Heart right ventricle (tissue), 16 donors: ENCODE measurements at regions not wholly inside any gene's neighbourhood (a gene's known extent, or its start where the extent isn't known, plus 50 kb on each side); places are given as distances from the start of the nearest gene placed in this dataset.
A peak's percentile ranks its signal among the peaks of the same experiment; 100 is the strongest.

Experiments used
- ATAC-seq, 8 donors: fragments of 200-7000 bp; cut with Tn5 transposase; one replicate each; pipeline ENCODE4 v1.9.1; 2020; ENCODE audit warnings: mild to moderate bottlenecking in 8 of 8, moderate library complexity in 8 of 8, moderate number of reproducible peaks in 1 of 8
- DNase-seq, 2 donors: peaks; one replicate each; pipeline ENCODE4 v3.0.0-alpha.2; 2020
- H3K27ac ChIP-seq, 10 donors: fragments of 200-600 bp; sonication (generic) in 2 of 10; one replicate each; pipeline versions ENCODE4 v1.5.0 to v1.8.0; 2020 to 2022; ENCODE audit warnings: mild to moderate bottlenecking in 3 of 10
- H3K27me3 ChIP-seq, 7 donors: fragments of 200-600 bp; one replicate each; pipeline ENCODE4 v1.8.0; 2021 to 2022; ENCODE audit warnings: mild to moderate bottlenecking in 2 of 7
- H3K36me3 ChIP-seq, 9 donors: fragments of 200-600 bp; sonication (generic) in 1 of 9; one replicate each; pipeline versions ENCODE4 v1.5.0 to v1.8.0; 2020 to 2022; ENCODE audit warnings: mild to moderate bottlenecking in 2 of 9
- H3K4me1 ChIP-seq, 9 donors: fragments of 200-600 bp; sonication (generic) in 1 of 9; one replicate each; pipeline versions ENCODE4 v1.5.0 to v1.8.0; 2020 to 2022; ENCODE audit warnings: mild to moderate bottlenecking in 4 of 9
- H3K4me3 ChIP-seq, 10 donors: fragments of 200-600 bp; sonication (generic) in 2 of 10; one replicate each; pipeline versions ENCODE4 v1.5.0 to v1.8.0; 2020 to 2022; ENCODE audit warnings: mild to moderate bottlenecking in 7 of 10, moderate library complexity in 2 of 10
- H3K9me3 ChIP-seq, 11 donors: fragments of 200-600 bp in 10 of 11; sonication (generic) in 2 of 11; one replicate each; pipeline versions ENCODE4 v1.5.0 to v1.8.0; 2013 to 2022; ENCODE audit warnings: mild to moderate bottlenecking in 2 of 11, control low read depth in 1 of 11, moderate library complexity in 1 of 11
- CTCF ChIP-seq, 9 donors: fragments of 200-600 bp; sonication (generic) in 2 of 9; IDR thresholded peaks; one replicate each; pipeline versions ENCODE4 v1.5.0 to v1.8.0; 2021 to 2022; ENCODE audit warnings: antibody characterized with exemption in 9 of 9, mild to moderate bottlenecking in 5 of 9, moderate library complexity in 1 of 9
- WGBS, 2 donors: extraction: QIAGEN DNeasy Blood & Tissue Kit; methylation state at CpG; one replicate each; pipeline ENCODE4 v1.1.7; 2013; ENCODE audit warnings: inconsistent platforms in 1 of 2; 5-methylcytosine and 5-hydroxymethylcytosine counted together
- intact Hi-C, 10 donors: fragments of 100-400 bp; cut with DNase I; formaldehyde crosslinking; loops; one replicate each; pipeline versions ENCODE4 v1.11.1 to v1.14.2; 2022
- donor health status: Arrhythmogenic right ventricular cardiomyopathy.
- donor health status: ischemic (EF 13 %, LVEDD 7.1; RV severe dilation, severe dysfunction).
- donor health status: healthy with polysubstance abuse.
- donor health status: DM: no; HTN: yes; CAD: no.
- donor health status: DM: no; HTN: no; CAD: no.
- donor health status: ischemic (EF 25% LVEDD 6.9; RV normal size, moderate dysfunction).
- donor health status: ischemic (EF 25% LVEDD 5.7; RV mildly dilated, moderate dysfunction).
- donor health status: healthy.
- donor health status: DM: yes; HTN: yes; CAD: no.
- donor health status: Ischemic cardiomyopathy.
- donor health status: ischemic (EF 35%, LVEDD 5.7; RV mildly dilated, moderate dysfunction).
- donor health status: nonischemic (EF 11% LVEDD 7.7; RV severe dilation, severe dysfunction).
- donor health status: DM: yes; HTN: yes; CAD: no.
- donor health status: PGD.
- donor health status: ischemic (EF 29% LVEDD 5.4; RV normal size, mild dysfunction).
- donor health status: nonischemic (EF 23%, LVEDD 6.1; RV moderate dilation, normal function).

DNA sequence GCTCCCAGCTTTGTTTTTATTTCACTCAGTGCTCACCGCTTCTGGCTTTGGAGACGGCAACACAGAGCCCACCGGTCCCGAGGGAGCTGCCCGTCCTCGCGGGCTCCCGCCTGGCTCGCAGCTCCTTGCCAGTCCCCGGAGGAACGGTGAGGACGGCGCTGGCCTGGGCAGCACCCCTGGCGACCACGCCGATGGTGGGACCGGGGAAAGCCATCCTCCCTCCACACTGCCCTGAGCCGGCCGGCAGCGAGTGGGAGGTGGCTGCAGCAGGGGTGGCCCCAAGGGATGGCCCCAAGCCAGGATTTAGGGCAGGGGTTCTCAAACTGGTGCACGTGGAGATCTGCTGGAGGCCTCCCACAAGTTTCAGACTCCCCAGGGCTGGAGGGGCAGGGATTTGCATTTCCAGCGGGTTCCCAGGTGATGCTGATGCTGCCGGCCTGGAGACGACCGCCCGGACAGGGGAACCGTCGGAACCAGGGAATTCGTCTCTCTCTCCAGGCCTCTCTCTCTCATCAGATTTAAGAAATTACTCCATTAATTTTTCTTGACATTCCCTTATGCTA is 293.2 kb upstream of the IRX4 start:
- WGBS, 2 donors, result 82% methylated on average over 29 of the region's 29 CpGs
- no peak overlapping the region for H3K27ac ChIP-seq
- no peak for TF ChIP-seq CTCF (IDR thresholded peaks at IDR 0.05)
- ATAC-seq (no peak), DNase-seq (no peak)
- no peaks in the 10 kb centered on the region for H3K9me3 ChIP-seq
- intact Hi-C loops, result no loop called here
- no peak overlapping the region for H3K4me3 ChIP-seq
- H3K27me3 ChIP-seq, result peaks cover 0 to 12% (median 9%) of the 10 kb centered on the region in 7 donors
- no peaks in the 10 kb centered on the region for H3K4me1 ChIP-seq
- H3K36me3 ChIP-seq, result no peaks in the 10 kb centered on the region

GRCh38 chr5:2175041-2175440 is 292.3 kb upstream of the IRX4 start:
- WGBS, 2 donors, result 88 to 91% methylated on average over 14 of the region's 14 CpGs
- no peak for ATAC-seq
- intact Hi-C loops, result no loop called here

DNA sequence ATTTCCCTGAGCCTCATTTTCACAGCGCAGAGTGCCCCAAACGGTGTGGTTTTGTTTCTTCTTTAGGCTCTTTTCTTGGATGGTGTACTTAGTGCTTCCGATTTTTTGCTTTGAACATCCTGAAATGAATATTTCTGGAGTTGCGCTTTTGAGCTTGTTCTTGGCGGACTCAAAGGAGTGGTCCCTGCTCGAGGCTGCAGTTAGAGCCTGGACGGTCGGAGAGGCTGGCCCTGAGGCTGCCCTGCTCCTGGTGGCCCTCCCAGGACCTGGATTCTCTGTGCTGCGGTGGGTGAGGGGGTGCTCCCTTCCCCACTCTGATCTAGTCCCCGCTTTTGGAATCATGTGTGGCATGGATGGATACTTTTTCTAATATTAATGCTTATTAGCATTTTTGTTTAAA is 291.8 kb upstream of the IRX4 start:
- H3K9me3 ChIP-seq, result no peaks in the 10 kb centered on the region
- no peak overlapping the region for H3K4me3 ChIP-seq
- H3K36me3 ChIP-seq, result no peaks in the 10 kb centered on the region
- peaks cover 0 to 23% (median 20%) of the 10 kb centered on the region in 7 donors for H3K27me3 ChIP-seq
- no peaks in the 10 kb centered on the region for H3K4me1 ChIP-seq
- intact Hi-C loops, result no loop called here
- DNase-seq, result no peak
- no peak overlapping the region for H3K27ac ChIP-seq
- 84 to 91% methylated on average over 10 of the region's 10 CpGs for WGBS, 2 donors
- no peak for ATAC-seq
- no peak for TF ChIP-seq CTCF (IDR thresholded peaks at IDR 0.05)

More at GRCh38 chr5:2175041-2175440, 292.3 kb upstream of the IRX4 start:
- Histone ChIP-seq H3K36me3 (no peaks in the 10 kb centered on the region), H3K9me3 (no peaks in the 10 kb centered on the region), H3K4me3 (no peak overlapping the region), H3K27me3 (peaks cover 0 to 18% (median 17%) of the 10 kb centered on the region in 7 donors), H3K4me1 (no peaks in the 10 kb centered on the region), H3K27ac (no peak overlapping the region)
- DNase-seq, result no peak
- no peak for TF ChIP-seq CTCF (IDR thresholded peaks at IDR 0.05)

GRCh38 chr5:2173151-2173834 is 290.6 kb upstream of the IRX4 start:
- H3K27me3 ChIP-seq, result peaks cover 0 to 32% (median 25%) of the 10 kb centered on the region in 7 donors
- DNase-seq, result no peak
- H3K4me1 ChIP-seq, result no peaks in the 10 kb centered on the region
- no peak overlapping the region for H3K4me3 ChIP-seq
- H3K27ac ChIP-seq, result peak overlapping the region in 1 of 10 donors; percentile 28
- no peak for ATAC-seq
- WGBS, 2 donors, result 28 to 34% methylated on average over 11 of the region's 11 CpGs
- no peaks in the 10 kb centered on the region for H3K9me3 ChIP-seq
- no peak for TF ChIP-seq CTCF (IDR thresholded peaks at IDR 0.05)
- no peaks in the 10 kb centered on the region for H3K36me3 ChIP-seq
- intact Hi-C loops, result no loop called here
